Endodermal cell (in vitro differentiated cells): ENCODE measurements at regions not wholly inside any gene's neighbourhood (a gene's known extent, or its start where the extent isn't known, plus 50 kb on each side); places are given as distances from the start of the nearest gene placed in this dataset.

Experiments used
- DNase-seq: peaks from one replicate; pipeline ENCODE4 v3.0.0-alpha.2; 2017
- H3K27ac ChIP-seq: 2 replicates; pipeline ENCODE4 v1.5.1; 2013; ENCODE audit warnings: mild to moderate bottlenecking, low read depth, low read length, moderate library complexity
- H3K27me3 ChIP-seq: 2 replicates; pipeline ENCODE4 v1.6.1; 2013; ENCODE audit warnings: mild to moderate bottlenecking, low read length, moderate library complexity; ENCODE audit not compliant: insufficient read depth, control insufficient read depth, poor library complexity, severe bottlenecking
- H3K36me3 ChIP-seq: 2 replicates; pipeline ENCODE4 v1.7.0; 2013; ENCODE audit warnings: mild to moderate bottlenecking, low read length, moderate library complexity; ENCODE audit not compliant: control insufficient read depth, insufficient read depth
- H3K4me1 ChIP-seq: one replicate; pipeline ENCODE4 v1.7.0; 2013; ENCODE audit warnings: low read length; ENCODE audit not compliant: control insufficient read depth, insufficient read depth
- H3K4me3 ChIP-seq: 2 replicates; pipeline ENCODE4 v1.5.1; 2013; ENCODE audit warnings: mild to moderate bottlenecking, low read length, moderate library complexity
- H3K9ac ChIP-seq: 2 replicates; pipeline ENCODE4 v1.6.1; 2013; ENCODE audit warnings: mild to moderate bottlenecking, low read length, moderate library complexity; ENCODE audit not compliant: poor library complexity, severe bottlenecking; ENCODE audit errors: extremely low read depth
- H3K9me3 ChIP-seq: 2 replicates; pipeline ENCODE4 v1.6.1; 2013; ENCODE audit warnings: mild to moderate bottlenecking, low read length, moderate library complexity; ENCODE audit not compliant: control insufficient read depth
- H3K27ac Mint-ChIP-seq: 2 replicates; pipeline ENCODE4 v1.8.0; 2020; ENCODE audit warnings: mixed read lengths
- H3K27me3 Mint-ChIP-seq: 2 replicates; pipeline ENCODE4 v1.8.0; 2021; ENCODE audit warnings: mild to moderate bottlenecking, mixed read lengths; ENCODE audit not compliant: insufficient read depth
- H3K36me3 Mint-ChIP-seq: 2 replicates; pipeline ENCODE4 v1.8.0; 2020; ENCODE audit warnings: low read depth, mixed read lengths
- H3K4me1 Mint-ChIP-seq: 2 replicates; pipeline ENCODE4 v1.8.0; 2020; ENCODE audit warnings: mixed read lengths
- H3K4me3 Mint-ChIP-seq: 2 replicates; pipeline ENCODE4 v1.8.0; 2020; ENCODE audit warnings: mild to moderate bottlenecking, moderate library complexity, mixed read lengths
- H3K9me3 Mint-ChIP-seq: 2 replicates; pipeline ENCODE4 v1.8.0; 2020; ENCODE audit warnings: mild to moderate bottlenecking, mixed read lengths
- WGBS, 2 experiments: methylation state at CpG; one replicate each; pipeline versions ENCODE4 v1.1.5 to v1.1.7; 2013; ENCODE audit warnings: missing lambda C conversion rate in 2 of 2, mixed read lengths in 1 of 2; ENCODE audit not compliant: insufficient coverage in 1 of 2, insufficient read length in 1 of 2; 5-methylcytosine and 5-hydroxymethylcytosine counted together
- TF ChIP-seq, protein P1 (sequence below): fragments of 200-600 bp; sonication (generic); conservative IDR thresholded peaks from 2 replicates; pipeline ENCODE4 v1.5.0; 2021; ENCODE audit warnings: antibody characterized with exemption, mild to moderate bottlenecking

DNA sequence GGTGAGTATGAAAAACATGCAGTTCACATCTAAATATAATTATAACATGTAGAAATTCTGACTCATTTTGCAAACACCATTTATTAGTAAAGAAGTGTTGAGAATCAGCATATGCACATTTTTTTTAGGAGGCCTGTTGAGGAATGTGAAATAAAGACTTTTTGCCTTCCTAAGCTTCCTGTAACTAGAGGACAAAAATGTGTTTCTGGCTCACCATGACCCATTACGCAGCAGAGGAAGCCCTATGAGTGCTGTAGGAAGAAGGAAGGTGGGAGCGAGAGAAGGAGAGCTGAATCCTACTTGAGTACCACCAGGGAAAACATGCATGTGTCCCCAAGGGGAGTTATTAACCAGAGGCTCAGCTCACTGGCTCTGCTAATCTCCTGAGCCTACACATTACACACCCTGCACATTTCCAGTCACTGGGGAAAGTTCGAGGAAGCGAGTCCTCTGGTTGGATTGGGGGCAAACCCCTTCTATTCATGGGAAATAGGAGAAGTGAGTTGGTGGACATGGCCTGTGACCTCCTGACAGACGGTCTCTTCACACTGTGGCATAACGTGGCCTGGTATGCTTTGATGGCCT is 540.5 kb upstream of the JAG1 start:
- Histone ChIP-seq H3K27me3 (no peaks in the 10 kb centered on the region), H3K36me3 (no peaks in the 10 kb centered on the region), H3K27ac (no peak overlapping the region), H3K9ac (no peak overlapping the region), H3K9me3 (no peaks in the 10 kb centered on the region), H3K4me1 (peaks cover 18% of the 10 kb centered on the region), H3K4me3 (no peak overlapping the region)
- WGBS, 2 experiments: 90 to 100% methylated on average over 1 to 6 of the region's 6 CpGs
- TF ChIP-seq, protein P1, sequence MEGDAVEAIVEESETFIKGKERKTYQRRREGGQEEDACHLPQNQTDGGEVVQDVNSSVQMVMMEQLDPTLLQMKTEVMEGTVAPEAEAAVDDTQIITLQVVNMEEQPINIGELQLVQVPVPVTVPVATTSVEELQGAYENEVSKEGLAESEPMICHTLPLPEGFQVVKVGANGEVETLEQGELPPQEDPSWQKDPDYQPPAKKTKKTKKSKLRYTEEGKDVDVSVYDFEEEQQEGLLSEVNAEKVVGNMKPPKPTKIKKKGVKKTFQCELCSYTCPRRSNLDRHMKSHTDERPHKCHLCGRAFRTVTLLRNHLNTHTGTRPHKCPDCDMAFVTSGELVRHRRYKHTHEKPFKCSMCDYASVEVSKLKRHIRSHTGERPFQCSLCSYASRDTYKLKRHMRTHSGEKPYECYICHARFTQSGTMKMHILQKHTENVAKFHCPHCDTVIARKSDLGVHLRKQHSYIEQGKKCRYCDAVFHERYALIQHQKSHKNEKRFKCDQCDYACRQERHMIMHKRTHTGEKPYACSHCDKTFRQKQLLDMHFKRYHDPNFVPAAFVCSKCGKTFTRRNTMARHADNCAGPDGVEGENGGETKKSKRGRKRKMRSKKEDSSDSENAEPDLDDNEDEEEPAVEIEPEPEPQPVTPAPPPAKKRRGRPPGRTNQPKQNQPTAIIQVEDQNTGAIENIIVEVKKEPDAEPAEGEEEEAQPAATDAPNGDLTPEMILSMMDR: no peak
- no peaks in the 10 kb centered on the region for H3K36me3 Mint-ChIP-seq
- H3K4me3 Mint-ChIP-seq: no peak overlapping the region
- DNase-seq: no peak
- peaks cover 13% of the 10 kb centered on the region for H3K27me3 Mint-ChIP-seq
- peaks cover 57% of the 10 kb centered on the region for H3K4me1 Mint-ChIP-seq
- H3K27ac Mint-ChIP-seq: no peak overlapping the region
- H3K9me3 Mint-ChIP-seq: no peaks in the 10 kb centered on the region

DNA sequence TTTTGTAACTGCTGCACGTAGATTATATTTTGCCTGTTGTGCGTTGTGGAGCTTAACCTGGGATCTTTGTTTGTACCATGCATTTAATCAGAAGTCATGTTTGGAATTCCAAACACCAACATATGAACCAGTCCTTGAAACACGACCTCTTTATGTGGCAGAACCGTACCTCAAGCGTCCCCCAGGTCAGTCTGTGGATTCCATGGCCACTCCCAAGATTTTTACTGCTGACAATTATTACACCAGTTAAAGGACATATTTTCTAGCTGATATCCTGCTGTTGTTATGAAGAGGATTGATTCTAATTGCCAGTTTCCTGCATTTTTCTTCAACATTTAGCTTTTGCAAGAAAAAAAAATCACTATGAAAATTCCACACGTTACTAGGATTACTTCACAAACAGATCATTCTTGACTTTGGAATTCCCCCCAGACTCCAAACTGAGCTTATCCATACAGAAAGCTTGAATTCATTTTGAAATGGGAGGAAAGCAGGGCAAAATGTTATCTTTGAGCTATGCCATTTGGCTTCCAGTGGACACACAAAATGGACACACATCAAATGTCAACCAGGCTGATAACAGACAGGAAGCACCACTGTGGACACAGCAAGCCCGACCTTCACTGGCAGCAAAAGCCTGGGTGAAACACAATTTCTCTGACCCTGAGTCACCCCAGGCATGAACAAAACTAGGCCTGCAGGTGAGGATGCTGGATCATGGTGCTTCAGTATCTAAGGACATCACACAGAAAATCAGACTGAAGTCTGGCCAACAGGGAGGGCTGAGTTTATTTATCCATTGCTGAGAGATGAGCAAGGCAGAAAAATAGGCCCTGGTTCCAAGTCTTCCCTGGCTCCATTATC is 542.9 kb upstream of the JAG1 start:
- TF ChIP-seq, protein P1: no peak
- H3K4me3 ChIP-seq: no peak overlapping the region
- Mint-ChIP-seq H3K9me3 (no peaks in the 10 kb centered on the region), H3K4me1 (peaks cover 67% of the 10 kb centered on the region), H3K4me3 (no peak overlapping the region), H3K36me3 (no peaks in the 10 kb centered on the region), H3K27ac (no peak overlapping the region), H3K27me3 (peaks cover 12% of the 10 kb centered on the region)
- no peak for DNase-seq
- peaks cover 22% of the 10 kb centered on the region for H3K4me1 ChIP-seq
- no peak overlapping the region for H3K27ac ChIP-seq
- no peaks in the 10 kb centered on the region for H3K27me3 ChIP-seq
- H3K36me3 ChIP-seq: no peaks in the 10 kb centered on the region
- no peaks in the 10 kb centered on the region for H3K9me3 ChIP-seq
- no peak overlapping the region for H3K9ac ChIP-seq
- WGBS, 2 experiments: 92 to 96% methylated on average over 4 to 7 of the region's 7 CpGs

DNA sequence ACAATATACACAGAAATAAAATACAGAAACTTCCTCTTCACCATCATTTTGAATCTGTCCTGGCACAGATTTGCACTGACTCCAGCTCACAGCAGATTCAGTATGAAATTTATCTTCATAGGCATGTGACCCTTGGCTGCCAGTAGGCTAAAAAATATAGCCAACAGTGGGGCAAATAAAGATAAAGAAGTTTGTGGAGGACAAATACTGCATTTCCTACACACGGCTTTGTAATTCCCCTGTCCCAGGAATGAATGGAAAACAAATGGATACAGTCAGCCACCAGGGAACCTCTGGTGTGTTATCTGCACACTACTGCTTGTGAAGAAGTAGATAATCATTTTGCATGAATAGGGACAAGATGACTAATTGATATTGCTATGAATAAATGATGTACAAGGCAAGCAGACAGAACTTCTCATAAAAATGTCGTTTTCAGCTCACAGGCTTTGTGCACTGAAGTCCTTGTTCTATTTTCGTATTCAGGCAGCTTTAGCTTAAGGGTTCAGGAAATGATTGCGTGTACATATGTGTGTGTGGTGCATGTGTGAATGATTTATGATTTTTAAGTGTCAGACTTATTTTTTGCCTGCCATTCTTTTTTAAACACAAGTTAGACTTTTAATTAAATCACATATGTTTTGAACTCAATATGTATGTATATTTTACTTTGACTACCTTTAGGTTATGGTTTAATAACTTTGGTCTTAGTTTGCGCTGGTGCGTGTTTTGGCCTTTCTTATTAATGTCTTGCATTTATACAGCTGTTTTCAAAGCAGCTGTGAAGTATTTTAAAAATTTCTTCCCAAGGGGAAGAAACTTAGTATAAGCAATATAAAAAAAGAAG is 543.8 kb upstream of the JAG1 start:
- Mint-ChIP-seq H3K27me3 (peaks cover 9% of the 10 kb centered on the region), H3K9me3 (no peaks in the 10 kb centered on the region), H3K27ac (no peak overlapping the region), H3K36me3 (no peaks in the 10 kb centered on the region), H3K4me3 (no peak overlapping the region), H3K4me1 (peaks cover 67% of the 10 kb centered on the region)
- DNase-seq: no peak
- H3K9me3 ChIP-seq: no peaks in the 10 kb centered on the region
- H3K4me3 ChIP-seq: no peak overlapping the region
- WGBS, 2 experiments: 77 to 89% methylated on average over 2 to 6 of the region's 6 CpGs
- no peaks in the 10 kb centered on the region for H3K36me3 ChIP-seq
- H3K4me1 ChIP-seq: peaks cover 22% of the 10 kb centered on the region
- no peaks in the 10 kb centered on the region for H3K27me3 ChIP-seq
- no peak overlapping the region for H3K9ac ChIP-seq
- no peak overlapping the region for H3K27ac ChIP-seq
- TF ChIP-seq, protein P1: no peak
